Stimulated activated CD8-positive, alpha-beta memory T cell treated with anti-CD3 and anti-CD28 coated beads, Interleukin-7, amount 100 ng/mL, for 24 hours (primary cell): ENCODE measurements at regions not wholly inside any gene's neighbourhood (a gene's known extent, or its start where the extent isn't known, plus 50 kb on each side); places are given as distances from the start of the nearest gene placed in this dataset.

Experiments used
- DNase-seq: peaks from one replicate; pipeline ENCODE4 v3.0.0-alpha.2; 2020; ENCODE audit warnings: low read depth

- DNase-seq: no peak
Observed at GRCh38 chr7:98679741-98680140, 62.7 kb downstream of the NPTX2 start.

DNA sequence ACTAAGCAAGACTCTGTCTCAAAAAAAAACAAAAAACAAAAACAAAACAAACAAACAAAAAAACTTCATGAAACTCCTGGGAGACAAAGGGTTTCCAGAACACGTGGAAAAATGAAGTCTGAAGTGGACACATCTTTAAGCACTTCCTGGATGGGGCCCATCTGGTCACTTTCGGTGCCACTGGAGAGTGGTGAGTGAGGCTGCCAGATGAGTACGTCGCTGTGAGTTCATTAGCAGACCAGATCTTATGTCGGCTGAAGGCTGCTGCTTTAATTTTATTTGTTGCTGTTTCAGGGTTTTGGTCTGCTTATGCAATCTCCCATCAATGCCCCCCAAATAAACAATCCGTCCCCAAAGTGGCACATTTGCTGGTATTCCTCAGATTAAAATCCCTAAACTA lies 64.4 kb downstream of the NPTX2 start:
- DNase-seq: no peak

DNA sequence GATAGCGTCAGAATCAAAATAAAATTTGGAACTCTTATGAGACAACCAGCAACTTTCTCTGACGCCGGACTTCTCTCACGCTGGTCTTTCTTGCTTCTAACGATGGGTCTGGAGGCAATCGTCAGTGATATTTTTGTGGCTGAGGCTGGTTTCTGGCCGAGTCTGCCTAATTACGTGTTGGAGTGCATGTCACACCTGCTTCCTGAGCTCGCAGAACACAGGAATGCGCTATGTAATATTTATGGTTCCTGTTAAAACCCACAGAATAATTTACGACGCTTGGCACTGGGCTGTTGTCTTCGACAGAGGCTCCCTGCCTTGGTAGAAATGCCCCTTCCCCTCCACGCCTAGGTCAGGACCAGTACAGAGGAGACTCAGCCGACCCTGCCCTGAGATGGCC lies 64.9 kb downstream of the NPTX2 start:
- no peak for DNase-seq

DNA sequence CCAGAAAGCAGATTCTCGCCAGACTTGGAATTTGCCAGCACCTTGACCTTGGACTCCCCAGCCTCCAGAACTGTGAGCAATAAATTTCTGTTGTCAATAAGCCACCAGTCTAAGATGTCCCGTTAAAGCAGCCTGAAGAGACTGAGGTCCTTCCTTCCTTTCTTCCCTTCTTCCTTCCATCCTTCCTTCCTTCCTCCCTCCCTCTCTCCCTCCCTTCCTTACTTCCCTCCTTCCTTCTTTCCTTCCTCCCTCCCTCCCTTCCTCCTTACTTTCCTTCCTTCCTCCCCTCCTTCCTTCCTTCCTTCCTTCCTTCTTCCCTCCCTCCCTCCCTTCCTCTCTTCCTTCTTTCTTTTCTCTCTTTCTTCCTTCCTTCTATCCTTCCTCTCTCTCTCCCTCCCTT lies 66.4 kb downstream of the NPTX2 start:
- no peak for DNase-seq

DNA sequence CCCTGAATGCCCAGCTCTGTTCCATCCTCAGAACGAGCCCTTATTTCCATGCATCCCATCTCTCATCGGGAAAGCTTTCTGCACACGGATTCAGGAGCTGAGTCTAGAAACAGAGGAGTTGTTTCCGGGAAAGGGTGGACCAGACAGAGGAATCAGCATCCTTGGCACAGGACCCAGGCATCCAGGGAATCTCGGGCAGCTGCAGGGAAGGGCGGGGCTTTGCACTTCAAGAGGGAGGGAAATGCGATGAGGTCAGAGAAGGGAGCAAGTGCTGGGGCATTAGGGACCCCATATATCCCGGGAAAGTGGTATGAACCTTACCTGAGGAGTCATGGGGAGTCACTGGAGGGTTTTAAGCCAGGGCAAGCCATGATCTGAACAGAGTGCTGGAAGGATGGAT lies 68.5 kb downstream of the NPTX2 start:
- no peak for DNase-seq

DNA sequence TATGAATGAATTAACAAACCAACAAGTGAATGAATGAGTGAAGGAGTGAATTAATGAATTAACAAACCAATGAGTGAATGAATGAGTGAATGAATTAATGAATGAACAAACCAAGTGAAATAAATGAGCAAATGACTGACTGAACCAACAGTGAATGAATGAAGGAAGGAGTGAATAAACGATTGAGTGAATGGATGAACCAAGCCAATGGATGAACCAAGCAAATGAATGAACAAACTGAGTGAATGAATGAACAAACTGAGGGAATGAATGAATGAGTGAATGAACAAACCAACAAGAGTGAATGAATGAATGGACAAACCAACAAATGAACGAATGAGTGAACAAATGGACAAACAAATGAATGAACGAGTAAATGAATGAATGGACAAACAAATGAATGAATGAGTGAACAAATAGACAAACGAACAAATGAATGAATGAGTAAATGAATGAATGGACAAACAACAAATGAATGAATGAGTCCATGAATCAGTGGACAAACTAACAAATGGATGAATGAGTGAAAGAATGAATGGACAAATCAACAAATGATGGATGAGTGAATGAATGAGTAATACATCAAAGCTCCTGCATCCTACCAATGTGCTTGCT lies 69.5 kb downstream of the NPTX2 start:
- DNase-seq: no peak

DNA sequence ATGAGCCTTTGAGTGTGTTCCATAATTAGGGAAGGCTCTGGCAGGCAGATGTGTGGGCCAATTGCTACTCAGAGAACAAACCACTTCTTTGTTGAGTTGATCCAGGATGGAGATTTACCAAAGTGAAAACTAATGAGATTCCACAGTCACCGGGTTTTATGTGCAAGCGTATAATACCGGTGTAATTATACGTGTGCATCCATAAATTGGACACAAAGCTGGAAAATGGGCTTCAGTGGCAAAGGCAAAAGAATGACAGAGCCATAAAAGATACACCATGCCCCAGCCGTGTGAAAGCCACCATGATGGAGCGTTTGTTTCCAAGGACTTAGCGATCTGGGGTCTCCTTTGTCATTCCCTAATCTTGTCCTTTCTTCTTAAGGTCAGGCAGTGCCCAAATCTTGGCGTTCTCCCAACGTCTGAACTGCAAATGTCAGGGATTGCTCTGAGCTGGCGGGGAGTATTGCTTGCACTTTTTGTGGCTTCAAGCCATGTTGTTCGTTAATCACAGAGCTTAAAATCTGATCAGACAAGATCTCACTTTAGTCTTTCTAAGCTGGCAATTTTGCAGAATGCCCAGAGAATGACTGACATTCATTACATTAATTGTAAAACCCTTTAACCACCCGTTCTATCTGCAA lies 70.1 kb downstream of the NPTX2 start:
- DNase-seq: no peak

DNA sequence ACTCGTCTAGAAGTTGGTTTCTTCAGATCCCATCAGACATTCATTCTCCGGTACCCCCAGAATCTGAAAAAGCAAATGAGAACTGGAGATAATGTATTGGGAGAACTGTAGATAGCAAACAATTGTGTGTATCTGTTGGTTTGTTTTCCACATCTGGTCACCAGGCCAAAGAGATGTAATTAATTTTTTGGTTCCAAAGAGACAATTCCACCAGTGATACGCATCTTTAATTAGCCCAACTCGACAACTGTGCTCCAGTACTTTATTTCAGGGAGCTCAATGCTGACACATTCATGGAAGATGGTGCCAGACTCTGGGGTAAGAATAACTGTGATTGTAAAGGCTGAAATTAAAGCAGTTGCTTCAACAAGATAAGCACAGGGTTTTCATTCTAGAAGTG lies 74.5 kb downstream of the NPTX2 start:
- DNase-seq: no peak

DNA sequence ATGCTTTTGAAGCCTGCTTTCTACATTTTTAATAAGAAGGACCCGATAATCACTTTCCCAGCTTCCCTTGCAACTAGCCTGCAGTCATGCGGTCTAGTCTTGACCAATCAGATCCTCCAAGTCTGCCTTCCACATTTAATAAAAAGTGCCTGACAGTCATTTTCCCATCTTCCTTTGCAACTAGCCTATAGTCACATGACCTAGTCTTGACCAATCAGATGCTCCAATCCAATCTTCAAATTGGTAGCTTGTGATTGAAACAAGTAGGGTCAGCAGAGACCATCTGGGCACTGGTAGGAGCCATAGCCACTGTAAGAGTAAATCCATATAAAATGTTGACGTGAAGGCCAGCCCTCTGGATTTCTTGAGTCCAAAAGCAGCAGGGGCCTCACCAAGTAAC lies 80.0 kb downstream of the NPTX2 start:
- no peak for DNase-seq

GRCh38 chr7:98697485-98698240 lies 80.6 kb downstream of the NPTX2 start:
- DNase-seq: no peak

GRCh38 chr7:98698976-98699375 lies 81.9 kb downstream of the NPTX2 start:
- no peak for DNase-seq

- DNase-seq: no peak
Observed at GRCh38 chr7:98700533-98700932, 83.4 kb downstream of the NPTX2 start.

- DNase-seq: no peak
Observed at GRCh38 chr7:98701372-98701771, 84.3 kb downstream of the NPTX2 start.

- DNase-seq: no peak
Observed at GRCh38 chr7:98702021-98702420, 84.9 kb downstream of the NPTX2 start.

- DNase-seq: no peak
Observed at GRCh38 chr7:98703916-98704315, 86.8 kb downstream of the NPTX2 start.

DNA sequence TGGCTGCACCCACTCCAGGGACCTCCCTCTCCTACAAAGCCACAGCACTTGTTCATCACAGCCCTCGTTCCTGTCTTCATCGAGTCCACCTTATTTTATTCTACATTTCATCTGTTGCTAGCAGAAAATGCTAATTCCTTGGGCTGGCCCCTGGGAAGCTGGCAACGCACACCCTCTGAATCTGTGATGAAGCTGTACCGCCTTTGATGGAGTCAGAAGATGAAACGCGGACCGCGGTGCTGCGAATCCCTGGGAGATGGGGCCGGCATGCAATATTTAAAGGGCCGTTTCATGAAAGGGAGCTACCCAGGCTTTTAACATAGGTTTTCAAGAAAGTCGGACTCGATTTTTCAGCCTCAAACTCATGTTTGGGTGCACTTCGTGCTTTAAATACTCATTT lies 88.5 kb downstream of the NPTX2 start:
- DNase-seq: no peak

GRCh38 chr7:98707076-98707475 lies 90.0 kb downstream of the NPTX2 start:
- no peak for DNase-seq

DNA sequence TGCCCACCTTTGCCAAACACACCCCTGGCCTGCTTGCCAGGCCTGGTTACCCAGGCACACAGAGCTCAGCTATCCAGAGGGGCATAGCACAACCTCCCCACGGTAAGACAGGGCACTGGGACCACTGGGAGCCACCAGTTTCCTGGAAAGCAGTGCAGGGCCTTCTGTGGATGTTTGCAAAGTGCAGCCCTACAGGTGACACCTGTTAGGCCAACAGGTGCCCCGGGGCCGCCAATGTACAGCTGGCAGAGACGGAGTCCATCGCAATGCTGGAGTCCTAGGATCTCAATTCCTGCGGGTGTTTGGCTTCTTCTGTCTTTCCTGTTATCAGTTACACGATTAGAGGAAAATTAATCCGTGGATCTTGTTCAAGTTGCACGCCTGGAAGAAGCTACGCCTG lies 94.9 kb downstream of the NPTX2 start:
- no peak for DNase-seq

GRCh38 chr7:98713165-98713810 lies 96.2 kb downstream of the NPTX2 start:
- DNase-seq: no peak

GRCh38 chr7:98719396-98719795 lies 102.3 kb downstream of the NPTX2 start:
- DNase-seq: no peak

GRCh38 chr7:98722402-98722801 lies 105.3 kb downstream of the NPTX2 start:
- DNase-seq: no peak

- no peak for DNase-seq
Observed at GRCh38 chr7:98724591-98724990, 107.5 kb downstream of the NPTX2 start.

DNA sequence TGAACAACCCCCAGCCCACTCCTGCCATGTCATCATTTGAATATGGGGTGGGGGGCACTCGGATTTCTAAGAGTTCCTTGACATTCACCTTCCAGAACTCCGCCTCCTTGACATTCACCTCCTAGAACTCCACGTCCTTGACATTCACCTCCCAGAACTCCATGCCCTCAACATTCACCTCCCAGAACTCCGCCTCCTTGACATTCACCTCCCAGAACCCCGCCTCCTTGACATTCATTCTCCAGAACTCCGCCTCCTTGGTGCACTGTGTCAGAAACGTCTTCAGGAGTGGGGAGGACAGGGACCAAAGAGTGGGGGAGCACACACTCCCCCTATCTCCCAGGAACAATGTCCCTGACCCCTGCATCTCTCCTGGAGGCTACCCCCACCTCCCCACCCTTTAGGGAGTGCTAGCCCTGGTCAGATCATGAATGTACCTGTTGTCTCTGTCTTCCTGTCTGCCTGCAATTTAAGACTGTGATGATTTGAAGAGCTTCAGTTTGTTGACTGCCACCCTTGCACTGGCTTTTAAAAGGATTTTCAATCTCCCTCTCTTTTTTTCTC lies 110.1 kb downstream of the NPTX2 start:
- no peak for DNase-seq
